GM13976 (cell line): ENCODE measurements at regions not wholly inside any gene's neighbourhood (a gene's known extent, or its start where the extent isn't known, plus 50 kb on each side); places are given as distances from the start of the nearest gene placed in this dataset.
A peak's percentile ranks its signal among the peaks of the same experiment; 100 is the strongest.

Source experiments
- DNase-seq: peaks from one replicate; pipeline ENCODE4 v3.0.0; 2012; ENCODE audit warnings: low spot score
- in situ Hi-C: fragments of 300-500 bp; cut with MboI; formaldehyde crosslinking; loops from one replicate; pipeline ENCODE4 v1.12.0; 2022; ENCODE audit warnings: low sequenced_read_pairs, mixed read lengths, inconsistent platforms; ENCODE audit not compliant: unreplicated experiment
- TF ChIP-seq, protein P1 (sequence below): IDR thresholded peaks from 2 replicates; pipeline ENCODE4 v1.5.1; 2012; ENCODE audit warnings: borderline replicate concordance, mild to moderate bottlenecking; ENCODE audit not compliant: insufficient read depth; ENCODE audit errors: extremely low read depth, missing control alignments, control extremely low read depth

DNA sequence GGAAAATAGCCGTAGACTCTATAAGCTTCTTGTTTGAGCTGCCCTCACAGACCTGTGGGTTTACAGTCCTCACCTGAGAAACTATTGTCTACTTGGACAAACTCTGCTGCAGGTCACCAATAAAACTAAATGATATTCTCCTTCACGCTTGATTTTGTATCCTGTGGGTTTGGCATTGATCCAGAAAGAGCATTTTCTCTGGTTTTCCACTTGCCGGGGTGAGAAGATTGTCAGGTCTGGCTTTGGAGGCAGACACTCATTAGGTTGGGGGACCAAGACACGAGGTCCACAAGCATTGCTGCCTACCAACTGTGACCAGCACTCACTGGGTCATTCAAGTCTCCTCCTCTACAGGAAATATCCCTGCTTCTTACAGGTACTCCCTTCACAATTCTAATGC is 68.5 kb downstream of the CDC14C start:
- TF ChIP-seq, protein P1, sequence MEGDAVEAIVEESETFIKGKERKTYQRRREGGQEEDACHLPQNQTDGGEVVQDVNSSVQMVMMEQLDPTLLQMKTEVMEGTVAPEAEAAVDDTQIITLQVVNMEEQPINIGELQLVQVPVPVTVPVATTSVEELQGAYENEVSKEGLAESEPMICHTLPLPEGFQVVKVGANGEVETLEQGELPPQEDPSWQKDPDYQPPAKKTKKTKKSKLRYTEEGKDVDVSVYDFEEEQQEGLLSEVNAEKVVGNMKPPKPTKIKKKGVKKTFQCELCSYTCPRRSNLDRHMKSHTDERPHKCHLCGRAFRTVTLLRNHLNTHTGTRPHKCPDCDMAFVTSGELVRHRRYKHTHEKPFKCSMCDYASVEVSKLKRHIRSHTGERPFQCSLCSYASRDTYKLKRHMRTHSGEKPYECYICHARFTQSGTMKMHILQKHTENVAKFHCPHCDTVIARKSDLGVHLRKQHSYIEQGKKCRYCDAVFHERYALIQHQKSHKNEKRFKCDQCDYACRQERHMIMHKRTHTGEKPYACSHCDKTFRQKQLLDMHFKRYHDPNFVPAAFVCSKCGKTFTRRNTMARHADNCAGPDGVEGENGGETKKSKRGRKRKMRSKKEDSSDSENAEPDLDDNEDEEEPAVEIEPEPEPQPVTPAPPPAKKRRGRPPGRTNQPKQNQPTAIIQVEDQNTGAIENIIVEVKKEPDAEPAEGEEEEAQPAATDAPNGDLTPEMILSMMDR = no peak
- in situ Hi-C loops = no loop called here
- DNase-seq = no peak

DNA sequence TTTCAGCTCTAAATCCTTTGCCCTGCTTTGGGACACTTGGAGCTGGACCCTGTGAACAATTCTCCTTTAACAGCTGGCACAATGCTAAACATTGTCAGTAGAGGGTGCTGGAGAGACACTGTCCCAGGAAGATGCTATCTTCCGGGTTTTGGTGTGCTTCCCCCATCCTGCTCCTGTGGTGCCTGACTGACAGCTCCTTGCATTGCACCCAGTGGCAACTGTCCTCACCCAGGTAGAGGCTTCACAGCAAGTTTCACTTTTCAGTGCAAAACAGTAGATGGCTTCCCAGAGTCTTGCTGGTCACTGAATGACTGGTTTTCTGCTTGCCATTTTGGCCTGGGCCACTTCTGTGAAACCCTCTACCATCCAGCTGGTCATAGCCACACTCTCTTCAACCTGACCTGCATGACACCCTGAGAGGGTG is 77.3 kb downstream of the CDC14C start:
- in situ Hi-C loops = no loop called here
- TF ChIP-seq, protein P1 = peak; percentile 54
- peak; percentile 34 for DNase-seq

DNA sequence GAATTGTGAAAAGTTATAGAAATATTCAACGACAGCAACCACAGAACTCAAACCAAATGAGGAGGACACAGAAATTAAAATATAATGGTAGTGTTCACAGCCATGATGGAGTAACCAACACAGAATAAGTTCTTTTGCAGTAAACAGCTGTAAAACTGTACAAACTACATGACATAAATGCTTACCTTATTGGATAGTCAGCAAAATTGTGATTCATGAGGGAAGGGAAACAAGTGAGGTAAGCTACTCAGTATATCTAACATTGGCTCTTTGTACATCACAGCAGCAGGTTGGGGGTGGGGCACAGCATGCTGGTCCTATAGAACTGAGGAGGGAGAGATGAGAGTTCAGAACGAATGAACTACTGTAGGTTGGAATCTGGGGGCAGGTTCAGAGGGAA is 86.4 kb downstream of the CDC14C start:
- no peak for DNase-seq
- in situ Hi-C loops = no loop called here
- TF ChIP-seq, protein P1 = no peak

DNA sequence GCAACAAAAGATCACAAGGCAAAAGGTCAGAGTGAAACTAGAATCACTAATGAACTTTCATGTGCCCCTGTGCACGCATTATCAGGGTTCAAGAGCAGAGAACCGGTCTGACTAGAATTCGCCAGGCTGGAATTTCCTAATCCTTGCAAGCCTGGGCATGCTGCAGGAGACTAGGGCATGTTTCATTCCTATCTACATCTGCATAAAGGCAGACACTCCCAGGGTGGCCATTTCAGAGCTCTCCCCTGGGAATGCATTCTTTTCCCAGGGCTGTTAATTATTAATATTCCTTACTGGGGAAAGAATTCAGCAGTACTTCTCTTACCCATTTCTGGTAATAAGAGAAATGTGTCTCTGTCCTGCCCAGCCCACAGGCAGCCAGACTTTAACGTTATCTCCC is 90.5 kb downstream of the CDC14C start:
- TF ChIP-seq, protein P1 = no peak
- no peak for DNase-seq
- in situ Hi-C loops = no loop called here

DNA sequence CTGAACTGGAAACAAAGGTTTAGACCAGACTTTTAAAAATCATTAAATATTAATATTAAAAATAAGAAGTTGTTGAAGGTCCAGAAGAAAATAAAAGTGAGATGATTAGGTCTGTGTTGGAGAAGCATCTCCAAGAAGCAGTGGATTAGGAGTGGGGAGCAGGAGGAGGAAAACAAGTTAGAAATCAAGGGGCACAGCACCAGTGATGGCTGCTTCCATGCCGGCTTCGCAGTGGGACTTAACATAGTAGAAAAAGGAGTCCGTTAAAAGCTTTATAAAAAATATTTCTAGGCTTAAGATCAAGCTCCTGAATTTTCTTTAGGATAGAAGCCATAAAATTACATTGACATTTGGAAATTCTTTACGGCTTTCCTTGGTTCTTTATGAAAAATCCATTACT is 95.8 kb downstream of the CDC14C start:
- in situ Hi-C loops = no loop called here

DNA sequence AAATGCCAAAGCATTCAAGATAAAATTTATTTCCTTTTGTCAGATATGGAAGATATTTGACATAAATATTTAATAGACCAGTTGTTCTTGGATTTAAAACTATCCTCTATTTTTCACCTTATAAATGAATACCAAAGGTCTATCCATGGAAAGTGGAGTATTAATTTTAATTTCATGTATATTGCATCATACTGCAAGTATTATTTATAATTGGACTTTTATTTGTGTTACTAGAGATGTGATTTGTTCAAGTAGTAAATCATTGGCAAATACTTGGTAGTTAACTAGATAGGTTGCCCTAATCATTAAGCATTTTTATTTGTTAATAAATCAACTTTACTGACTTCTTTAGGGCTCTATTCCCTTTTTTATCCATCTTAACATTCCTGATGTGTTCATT is 98.1 kb downstream of the CDC14C start:
- TF ChIP-seq, protein P1 = no peak
- no peak for DNase-seq
- in situ Hi-C loops = no loop called here

More for the DNA sequence above, 95.8 kb downstream of the CDC14C start:
- TF ChIP-seq, protein P1 = no peak
- DNase-seq = no peak

DNA sequence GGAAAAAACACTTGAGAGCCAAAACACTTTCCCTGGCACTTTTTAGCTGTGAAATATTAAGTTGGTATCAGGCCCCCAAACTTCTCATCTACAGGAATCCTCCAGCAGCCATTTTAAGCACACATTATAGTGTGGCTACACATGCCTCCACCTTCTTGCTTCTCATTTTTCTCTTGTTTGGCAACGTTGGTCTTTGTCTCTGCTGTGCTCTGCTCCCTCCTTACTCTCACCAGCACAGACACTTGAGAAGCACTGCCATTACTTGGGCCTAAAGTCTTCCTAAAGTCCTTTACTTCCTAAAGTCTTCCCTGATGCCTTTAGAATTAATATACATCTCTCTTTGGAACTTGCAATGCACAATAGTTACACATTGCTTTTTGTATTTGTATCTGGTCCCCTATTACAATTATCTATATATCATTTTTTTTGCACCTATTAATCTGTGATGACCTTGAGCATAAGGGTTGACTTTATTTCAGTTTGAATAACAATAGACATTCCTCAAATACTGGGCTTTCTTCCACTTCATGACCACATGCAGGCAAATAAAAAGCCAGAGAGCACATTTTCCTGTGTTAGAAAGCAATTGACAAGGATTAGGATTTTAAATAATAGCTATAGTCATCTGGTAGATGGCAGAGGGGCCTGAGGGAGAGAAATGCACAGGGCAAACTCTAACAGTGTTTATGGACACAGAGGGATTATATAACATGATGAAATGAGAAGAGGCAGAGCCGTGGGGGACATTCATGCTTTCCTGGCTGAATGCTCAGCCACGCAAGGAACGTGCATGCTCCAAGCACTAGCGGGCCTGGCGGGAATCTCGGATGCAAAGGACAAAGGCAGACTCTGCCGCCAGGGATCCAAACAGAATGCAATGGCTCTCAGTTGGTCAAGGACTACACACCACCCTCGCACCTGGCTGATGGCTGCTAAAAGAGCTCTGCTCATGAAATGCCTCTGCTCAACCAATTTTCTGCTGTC is 99.3 kb downstream of the CDC14C start:
- in situ Hi-C loops = no loop called here
- DNase-seq = no peak
- TF ChIP-seq, protein P1 = no peak
